Testis (tissue), 2 donors: ENCODE measurements at regions not wholly inside any gene's neighbourhood (a gene's known extent, or its start where the extent isn't known, plus 50 kb on each side); places are given as distances from the start of the nearest gene placed in this dataset.

Experiments
- POLR2A ChIP-seq: fragments of 450-650 bp; IDR thresholded peaks from one replicate; pipeline ENCODE4 v1.6.1; 2017; ENCODE audit warnings: antibody characterized with exemption, mild to moderate bottlenecking, moderate library complexity
- TF ChIP-seq, protein P1 (sequence below), 3 experiments: fragments of 450-650 bp in 2 of 3; fragments of 200-600 bp in 1 of 3; sonication (generic) in 1 of 3; IDR thresholded peaks; one replicate each; pipeline ENCODE4 v1.5.1; 2016 to 2019; ENCODE audit warnings: antibody characterized with exemption in 3 of 3, mild to moderate bottlenecking in 2 of 3, moderate library complexity in 1 of 3

DNA sequence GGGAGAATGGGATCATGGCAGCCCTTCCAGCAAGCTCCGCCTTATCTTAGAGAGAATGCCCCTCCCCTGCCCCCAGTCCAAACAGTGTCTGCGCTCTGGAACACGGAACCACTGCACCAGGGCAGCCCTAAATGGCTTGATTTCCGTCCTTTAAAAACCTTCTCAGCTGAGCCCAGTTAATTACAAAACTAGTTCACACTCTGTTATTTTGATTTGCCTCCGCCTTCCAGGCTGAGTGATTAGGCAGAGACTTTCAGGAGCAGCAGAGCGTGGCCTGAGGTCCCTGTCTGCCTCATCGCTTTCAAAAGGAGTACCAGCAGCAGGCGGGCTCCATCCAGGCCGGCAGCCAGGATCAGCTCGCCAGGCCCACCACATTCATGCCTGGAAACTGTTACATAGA is 313.0 kb downstream of the BRD1 start:
- TF ChIP-seq POLR2A, result no peak
- TF ChIP-seq, protein P1, sequence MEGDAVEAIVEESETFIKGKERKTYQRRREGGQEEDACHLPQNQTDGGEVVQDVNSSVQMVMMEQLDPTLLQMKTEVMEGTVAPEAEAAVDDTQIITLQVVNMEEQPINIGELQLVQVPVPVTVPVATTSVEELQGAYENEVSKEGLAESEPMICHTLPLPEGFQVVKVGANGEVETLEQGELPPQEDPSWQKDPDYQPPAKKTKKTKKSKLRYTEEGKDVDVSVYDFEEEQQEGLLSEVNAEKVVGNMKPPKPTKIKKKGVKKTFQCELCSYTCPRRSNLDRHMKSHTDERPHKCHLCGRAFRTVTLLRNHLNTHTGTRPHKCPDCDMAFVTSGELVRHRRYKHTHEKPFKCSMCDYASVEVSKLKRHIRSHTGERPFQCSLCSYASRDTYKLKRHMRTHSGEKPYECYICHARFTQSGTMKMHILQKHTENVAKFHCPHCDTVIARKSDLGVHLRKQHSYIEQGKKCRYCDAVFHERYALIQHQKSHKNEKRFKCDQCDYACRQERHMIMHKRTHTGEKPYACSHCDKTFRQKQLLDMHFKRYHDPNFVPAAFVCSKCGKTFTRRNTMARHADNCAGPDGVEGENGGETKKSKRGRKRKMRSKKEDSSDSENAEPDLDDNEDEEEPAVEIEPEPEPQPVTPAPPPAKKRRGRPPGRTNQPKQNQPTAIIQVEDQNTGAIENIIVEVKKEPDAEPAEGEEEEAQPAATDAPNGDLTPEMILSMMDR (IDR thresholded peaks at IDR 0.05), result no peak
